Activated T-cell treated with anti-CD3 and anti-CD28 coated beads for 1 hour (primary cell): ENCODE measurements at regions not wholly inside any gene's neighbourhood (a gene's known extent, or its start where the extent isn't known, plus 50 kb on each side); places are given as distances from the start of the nearest gene placed in this dataset.
"Not testable (repeated sequence)": the region's sequence is repeated elsewhere in the genome, so short reads cannot be mapped to it uniquely, and the experiment has no call there.

Experiments used
- DNase-seq: peaks from one replicate; pipeline ENCODE4 v3.0.0-alpha.2; 2020; ENCODE audit warnings: low read depth

DNA sequence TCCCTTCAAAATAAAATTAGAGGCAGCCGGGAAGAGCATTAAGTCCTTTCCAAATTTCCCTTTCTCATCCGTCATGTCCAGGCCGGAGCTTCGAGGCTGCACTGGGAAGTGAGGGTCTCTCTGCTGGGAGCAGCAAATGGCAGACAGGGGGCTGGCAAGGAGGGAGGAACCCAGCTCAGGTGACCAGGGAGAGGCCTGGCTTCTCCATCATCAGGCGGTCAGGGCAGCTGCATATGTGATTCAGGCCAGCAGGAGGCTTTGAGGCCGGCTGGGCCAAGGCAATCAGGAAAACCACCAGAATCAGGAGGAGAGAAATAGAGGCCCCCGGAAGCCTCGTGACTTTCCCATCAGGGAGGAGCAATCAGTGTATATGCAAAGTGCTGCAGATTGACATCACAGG lies 85.0 kb upstream of the RPL38 start:
- DNase-seq: no peak

DNA sequence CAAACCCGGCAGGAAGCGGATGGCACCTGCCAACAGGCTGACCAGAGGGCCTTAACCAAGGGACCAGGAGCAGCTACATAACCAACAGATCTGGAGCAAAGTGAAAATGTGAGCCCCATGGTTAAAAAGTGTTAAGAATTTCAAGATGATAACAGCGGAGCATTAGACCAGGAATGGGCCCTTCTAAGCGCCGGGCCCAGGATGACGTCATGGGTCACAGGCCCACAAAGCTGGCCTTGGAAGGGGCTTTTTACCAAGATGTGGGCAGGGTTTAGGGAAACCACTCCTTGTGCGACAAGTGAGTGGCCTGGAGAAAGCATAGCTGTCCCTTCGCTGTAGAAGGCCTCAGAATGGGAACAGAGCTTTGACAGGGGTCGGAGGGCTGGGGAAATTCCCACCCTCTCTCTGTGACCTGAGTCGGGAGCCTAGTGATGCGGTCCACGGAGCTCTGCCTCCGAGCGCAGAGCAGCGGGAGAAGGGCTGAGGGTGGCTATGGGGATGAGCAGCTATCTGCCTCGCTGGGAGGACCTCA lies 84.4 kb upstream of the RPL38 start:
- DNase-seq: no peak

DNA sequence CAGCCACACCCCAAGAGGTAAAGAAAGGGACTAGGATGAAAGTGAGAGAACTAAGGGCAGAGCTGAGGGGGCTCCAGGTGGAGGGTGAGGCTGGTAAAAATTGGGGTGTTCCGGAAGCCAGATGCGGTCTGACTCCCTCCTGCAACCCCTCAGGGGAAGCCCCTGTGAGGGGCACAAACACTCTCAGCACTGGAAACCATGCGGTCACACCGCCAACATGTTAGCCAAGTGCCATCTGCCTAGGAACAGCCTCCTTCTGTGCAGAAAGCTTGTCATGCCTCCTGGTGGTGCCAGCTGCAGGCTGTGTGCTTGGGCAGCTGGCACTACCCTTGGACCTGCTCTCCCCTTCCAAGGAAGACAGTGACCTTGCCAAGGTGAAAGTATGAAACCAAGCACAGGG lies 83.5 kb upstream of the RPL38 start:
- DNase-seq: no peak

DNA sequence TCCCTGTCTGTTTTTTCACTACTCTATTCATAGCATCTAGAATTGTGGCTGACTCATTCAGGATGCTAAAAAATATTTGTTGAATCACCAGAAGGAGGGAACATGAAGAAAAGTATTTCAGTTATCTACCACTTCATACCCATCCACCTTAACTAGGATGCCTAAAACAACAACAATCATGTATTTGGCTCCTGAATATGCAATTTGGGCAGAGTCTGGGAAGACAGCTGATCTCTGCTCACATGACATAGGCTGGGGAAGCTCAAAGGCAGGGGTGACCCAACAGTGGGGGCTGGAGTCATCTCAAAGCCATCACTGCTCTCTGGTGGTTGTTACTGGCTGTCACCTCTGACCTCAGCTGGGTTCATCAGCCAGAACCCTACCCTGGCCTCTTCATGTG lies 80.1 kb upstream of the RPL38 start:
- no peak for DNase-seq

DNA sequence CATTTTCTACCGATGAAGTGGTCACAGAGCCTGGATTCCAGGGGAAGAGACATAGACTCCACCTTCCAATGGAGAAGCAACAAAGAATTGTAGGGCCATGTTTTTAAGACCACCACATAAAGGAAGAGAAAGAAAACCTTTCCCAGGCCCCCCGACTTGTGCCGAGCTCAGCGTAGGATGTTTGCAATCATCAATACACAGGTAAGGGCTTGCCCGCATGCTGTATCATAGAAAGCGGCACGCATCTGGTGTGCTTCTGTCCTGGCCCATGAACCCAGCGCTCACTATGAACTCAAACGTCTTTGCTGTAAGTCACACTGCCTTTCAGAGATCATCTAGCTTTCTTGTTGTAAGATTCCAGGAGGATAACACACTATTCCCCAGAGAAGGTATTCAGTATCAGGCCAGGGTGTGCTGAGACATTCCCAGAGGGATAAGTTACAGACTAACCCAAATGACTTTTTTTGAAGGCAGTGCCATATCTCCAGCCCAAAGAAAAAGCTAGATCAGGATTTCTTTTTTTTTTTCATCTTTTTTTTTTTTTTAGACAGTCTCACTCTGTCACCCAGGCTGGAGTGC lies 79.5 kb upstream of the RPL38 start:
- DNase-seq: no peak

DNA sequence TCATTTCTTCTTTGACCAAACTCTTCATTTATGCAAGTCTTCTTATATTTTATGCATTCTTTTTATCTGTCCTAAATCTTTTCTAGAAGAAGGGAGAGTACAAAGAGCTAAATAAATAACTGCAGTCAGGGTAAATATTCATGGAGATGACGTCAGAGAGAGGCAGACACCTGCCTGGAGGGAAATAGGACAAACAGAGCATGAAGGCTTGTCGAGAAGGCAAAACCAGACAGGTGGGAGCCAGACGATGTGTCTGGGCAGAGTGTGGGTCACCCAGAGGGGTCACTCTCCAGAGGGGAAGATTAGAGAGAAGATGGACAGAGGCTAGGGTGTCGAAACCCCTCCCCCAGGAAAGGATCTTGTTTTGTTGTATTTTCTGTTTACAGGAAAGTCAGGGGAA lies 78.3 kb upstream of the RPL38 start:
- DNase-seq: no peak

DNA sequence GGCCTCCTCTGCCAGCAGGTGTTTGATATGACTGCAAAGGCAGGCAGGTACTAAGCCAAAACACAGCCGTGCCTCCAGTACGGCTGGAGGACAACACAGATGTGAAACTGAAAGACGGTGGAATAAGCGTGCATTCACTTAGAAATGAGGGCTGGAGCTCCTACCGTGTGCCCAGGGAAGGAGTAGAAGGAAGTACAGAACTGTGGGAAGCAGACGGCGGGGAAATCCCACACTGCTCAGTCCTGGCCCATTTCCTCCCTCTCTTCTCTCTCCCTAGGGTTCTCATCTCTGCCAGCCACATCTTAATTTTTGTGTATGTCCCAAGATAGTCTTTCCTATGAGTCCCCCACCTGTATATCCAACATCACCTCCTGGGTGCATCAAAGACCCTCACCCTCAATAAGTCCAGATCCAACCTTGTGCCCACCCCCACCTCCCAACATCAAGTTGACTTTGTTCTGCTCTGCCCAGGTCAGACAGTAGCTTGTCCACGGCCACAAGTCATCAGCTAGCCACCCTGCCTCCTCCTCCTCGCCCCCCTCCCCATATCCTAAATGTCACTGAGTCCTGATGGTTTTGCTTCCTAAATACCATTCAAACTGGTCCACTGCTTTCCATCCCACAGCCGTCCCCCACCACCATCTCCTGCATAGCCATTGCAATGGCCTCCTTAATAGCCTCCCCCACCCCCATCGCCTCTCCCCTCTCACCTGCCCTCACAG lies 77.1 kb upstream of the RPL38 start:
- no peak for DNase-seq

DNA sequence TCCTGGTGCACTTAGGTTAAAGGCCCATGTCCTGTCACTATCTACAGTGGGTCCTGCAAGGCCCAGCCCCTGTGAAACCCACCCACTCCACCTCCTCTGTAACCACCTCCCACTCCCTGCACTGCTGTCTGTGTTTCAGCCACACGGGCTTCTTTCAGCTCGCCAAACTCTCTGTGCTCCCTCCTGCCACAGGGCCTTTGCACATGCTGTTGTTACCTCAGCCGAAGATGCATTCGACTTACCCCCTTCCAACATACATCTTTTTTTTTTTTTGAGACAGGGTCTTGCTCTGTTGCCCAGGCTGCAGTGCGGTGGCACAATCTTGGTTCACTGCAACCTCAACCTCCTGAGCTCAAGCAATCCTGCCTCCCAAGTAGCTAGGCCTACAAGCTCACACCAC lies 76.5 kb upstream of the RPL38 start:
- DNase-seq: no peak

DNA sequence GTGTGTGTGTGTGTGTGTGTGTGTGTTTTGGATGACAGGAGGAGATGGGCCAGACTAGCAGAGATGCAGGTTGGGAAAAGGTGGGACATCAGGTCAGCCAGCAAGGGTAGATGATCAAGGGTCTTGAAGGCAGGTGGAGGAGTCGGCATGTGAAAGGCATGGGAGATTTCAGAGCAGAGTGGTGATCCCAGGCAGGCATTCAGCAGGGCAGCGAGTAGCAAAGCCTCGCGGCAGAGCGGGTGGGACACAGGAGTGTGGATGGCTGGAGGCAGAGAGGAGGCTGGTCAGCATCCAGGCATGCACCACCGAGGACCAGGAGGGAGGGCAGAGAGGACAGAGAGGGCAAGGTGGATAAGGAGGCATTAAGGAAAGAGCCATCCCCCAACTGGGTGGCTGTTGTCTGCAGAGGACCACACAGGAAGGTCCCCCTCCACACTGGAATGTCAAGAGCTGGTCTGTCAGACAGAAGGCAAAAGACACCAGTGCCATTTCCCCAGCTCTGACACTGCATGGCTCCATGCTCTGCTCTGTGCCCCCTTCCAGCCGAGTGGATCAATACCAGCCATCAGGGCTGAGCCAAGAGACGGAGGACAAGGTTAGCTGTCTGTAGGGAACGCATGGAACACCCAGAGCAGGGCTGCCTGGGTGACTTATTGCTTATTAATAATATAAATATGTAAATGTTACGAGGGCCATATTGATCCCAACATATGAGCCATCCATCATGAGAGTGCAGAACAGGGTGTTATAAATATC lies 74.8 kb upstream of the RPL38 start:
- DNase-seq: no peak

DNA sequence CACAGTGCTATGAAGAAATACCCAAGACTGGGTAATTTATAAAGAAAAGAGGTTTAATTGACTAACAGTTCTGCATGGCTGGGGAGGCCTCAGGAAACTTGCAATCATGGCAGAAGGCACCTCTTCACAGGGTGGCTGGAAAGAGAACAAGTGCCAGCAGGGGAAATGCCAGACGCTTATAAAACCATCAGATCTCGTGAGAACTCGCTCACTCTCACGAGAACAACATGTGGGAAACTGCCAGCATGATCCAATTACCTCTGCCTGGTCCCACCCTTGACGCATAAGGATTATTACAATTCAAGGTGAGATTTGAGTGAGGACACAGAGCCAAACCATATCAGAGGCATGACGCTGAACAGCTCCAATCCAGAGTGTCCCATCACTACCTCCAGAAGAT lies 73.7 kb upstream of the RPL38 start:
- DNase-seq: not testable (repeated sequence)

DNA sequence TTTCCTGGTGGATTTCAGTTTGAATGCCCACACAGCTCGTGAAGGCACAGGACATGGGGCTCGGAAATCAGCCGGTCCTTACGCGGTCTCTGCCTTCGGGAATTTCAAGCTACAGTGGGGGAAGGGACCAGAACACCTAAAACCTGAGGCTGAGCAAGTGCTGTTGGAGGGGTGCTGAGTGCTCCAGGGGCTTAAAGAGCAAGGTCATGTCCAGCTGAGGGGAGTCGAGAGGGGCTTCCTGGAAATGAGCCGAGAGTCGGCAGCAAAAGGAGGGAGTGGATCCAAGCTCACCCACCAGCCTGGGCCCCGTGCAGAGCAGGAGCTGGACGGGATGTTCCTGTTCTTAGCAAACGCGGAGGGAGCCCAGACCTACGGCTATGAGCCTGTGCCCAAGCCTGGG lies 73.2 kb upstream of the RPL38 start:
- DNase-seq: no peak

DNA sequence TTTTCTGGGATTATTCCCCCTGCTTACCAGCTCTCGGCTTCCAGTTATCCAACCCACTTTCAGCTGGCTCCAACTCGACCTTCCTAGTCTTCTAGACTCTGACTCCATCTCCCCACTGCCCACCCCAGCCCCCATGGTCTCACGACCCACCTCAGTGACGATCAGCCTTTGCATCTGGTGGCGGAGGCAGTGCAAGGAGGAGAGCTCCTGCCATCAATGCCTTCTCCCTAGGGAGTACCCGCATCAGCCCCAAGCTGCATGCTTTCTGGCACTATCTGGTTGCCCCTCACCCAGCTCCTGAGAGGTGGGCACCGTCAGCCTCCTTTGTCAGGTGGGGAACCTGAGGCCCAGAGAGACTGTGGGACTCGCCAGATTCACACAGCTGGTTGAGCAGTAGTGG lies 72.6 kb upstream of the RPL38 start:
- DNase-seq: no peak

DNA sequence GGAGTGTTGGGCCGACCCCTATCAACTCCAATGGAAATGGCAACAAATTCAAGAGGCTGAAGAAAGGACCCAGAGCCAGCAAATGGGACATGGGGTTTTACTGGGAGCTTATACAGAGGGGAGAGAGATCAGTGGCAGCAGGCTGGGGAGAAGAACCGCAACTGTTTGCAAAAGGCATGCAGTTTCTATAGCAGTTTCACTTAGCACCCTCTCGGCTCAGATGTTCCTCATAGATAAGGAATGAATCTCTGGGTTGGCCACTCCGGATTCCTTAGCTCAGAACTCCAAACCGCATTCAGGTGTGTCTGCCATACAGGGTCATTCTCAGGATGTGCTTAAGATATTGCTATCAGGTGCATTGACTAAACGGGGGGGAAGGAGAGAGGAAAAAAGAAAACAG lies 71.1 kb upstream of the RPL38 start:
- no peak for DNase-seq

DNA sequence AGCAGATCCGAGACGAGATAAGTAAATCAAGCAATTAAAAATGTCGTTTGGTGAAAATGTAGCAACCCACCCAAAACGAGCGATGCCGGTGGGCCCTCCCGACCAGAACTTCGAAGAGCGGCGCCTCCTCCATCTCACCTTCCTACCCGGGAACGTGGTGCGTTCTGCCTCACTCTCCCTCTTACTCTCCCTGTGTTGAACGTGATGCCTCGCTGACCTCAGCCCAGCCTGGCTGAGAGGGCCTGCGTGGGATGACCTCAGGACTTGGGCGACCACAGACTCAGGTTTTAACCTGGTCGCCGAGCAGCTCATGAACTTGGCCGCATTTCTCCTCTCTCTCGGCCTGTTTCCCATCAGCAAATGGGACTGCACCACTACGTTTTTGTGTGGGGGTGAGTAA lies 69.7 kb upstream of the RPL38 start:
- no peak for DNase-seq

DNA sequence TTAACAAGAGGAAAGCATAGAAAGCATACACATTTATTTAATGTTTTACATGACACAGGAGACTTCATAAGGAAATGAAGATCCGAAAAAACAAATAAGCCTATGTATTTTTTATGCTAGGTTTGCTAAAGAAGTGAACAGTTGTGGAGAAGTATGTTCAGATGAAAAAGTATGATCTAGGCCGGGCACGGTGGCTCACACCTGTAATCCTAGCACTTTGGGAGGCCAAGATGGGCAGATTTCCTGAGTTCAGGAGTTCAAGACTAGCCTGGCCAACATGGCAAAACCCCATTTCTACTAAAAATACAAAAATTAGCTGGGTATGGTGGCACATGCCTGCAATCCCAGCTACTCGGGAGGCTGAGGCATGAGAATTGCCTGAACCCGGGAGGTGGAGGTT lies 69.2 kb upstream of the RPL38 start:
- not testable (repeated sequence) for DNase-seq

DNA sequence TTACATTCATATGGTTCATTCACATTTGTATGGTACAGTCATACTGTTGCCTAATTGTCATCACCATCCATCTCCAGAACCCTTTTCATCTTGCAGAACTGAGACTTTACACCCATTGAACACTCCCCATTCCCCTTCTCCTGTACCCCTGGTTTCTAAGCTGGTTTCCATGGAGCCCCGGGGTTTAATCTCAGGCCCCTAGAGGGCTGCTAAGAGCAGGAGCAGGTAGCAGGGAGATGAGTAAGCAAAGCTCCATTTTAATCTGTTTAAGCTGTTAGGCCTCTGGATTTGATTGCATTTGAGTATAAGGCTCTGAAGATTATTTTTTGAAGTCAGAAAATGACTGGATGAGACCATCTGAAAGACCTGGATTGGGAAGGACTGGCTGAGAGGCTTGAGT lies 68.5 kb upstream of the RPL38 start:
- no peak for DNase-seq

DNA sequence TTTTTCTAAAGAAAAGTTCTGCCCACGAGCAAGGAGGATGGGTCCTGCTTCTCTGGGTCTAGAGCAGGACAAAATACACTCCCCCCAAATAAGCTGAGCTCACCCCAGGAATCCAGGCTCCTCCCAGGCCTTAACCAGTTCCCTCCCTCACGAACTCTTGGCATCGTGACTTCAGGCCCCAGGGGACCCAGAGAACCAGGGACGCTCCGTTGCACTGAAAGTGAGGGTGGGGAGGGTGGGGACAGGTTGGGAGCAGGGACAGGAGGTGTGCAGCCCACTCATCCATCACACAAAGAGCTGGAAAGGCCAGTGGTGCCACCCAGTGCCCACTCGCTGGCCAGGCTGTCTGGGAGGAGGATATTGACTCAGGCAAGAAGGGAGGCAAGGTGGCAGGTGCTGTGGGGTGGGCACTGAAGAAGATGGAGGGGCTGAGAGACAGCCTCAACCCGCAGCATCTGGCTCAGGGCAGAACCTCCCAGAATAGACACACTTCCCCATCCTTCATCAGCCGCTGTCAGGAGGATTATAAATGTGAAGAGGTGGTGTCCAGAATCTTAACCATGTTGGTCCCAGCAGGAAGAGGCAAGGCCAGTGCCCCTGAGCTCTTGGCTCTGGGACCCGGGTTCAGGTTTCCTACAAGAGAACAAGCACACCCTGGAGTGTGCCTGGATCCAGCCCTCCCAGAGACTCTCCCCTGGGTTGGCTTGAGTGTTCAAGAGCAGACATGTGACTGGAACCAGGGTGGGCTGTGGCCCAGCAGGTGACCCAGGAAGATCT lies 67.9 kb upstream of the RPL38 start:
- DNase-seq: no peak

DNA sequence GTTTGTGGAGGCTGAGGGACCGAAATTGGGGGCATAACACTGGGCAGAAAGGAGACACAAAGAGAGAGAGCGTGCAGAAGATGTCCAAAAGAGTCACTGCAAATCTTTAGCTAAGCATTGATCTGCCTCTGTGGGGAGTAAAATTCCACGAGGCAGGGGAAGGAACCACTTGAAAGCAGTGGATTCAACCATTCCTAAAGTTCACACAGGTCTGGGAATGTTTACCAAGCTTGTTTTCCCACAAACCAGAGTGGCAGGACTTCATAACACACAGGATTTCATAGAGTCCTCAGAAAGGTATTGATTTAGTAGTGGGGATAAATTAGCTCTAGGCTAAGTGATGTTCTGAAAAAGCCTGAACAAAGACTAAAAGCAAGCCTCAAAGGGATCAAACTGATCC lies 66.1 kb upstream of the RPL38 start:
- no peak for DNase-seq

DNA sequence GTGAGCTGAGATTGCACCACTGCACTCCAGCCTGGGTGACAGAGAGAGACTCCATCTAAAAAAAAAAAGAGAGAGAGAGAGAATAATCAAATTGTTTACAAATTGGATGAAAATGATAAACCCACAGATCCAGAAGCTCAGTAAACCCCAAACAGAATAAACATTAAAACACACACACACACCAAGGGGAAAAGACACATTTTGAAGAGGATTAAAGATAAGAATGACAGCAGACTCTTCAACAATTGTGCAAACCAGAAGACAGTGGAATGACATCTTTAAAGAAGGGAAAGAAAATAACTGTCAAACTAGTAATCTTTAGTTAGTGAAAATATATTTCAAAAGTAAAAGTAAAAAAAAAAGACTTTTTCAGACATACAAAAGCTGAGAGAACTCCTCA lies 64.4 kb upstream of the RPL38 start:
- no peak for DNase-seq

DNA sequence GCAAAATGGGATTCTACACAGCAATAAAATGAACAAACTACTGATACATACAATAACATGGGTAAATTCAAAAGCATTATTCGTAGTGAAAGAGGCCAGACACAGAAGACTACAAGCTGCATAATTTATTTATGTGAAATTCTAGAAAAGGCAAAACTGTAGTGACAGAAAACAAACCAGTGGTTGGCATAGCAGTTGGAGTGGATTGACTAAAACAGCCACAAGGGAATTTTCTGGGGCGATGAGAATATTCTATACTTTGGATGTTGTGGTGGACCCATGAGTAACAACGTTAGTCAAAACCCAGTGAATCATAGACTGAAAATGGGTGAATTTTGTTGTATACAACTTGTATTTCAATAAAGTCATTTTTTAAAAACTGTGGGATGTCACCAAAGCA lies 63.2 kb upstream of the RPL38 start:
- no peak for DNase-seq

DNA sequence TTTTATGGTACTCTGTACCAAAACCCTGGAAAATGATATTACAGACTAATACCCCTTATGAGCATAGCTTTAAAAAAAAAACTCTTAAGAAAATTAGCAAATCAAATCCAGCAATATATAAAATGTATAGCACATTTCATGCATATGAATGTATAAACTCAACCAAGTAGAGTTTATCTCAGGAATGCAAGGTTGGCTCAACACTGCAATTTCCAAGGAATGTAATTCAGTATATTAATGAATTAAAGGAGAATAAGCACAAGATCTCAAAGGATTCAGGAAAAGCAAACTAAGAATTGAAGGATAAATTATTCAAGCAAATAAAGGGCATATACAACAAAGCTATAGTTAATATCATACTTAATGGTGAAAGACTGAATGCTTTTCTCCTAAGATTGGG lies 61.9 kb upstream of the RPL38 start:
- DNase-seq: no peak

DNA sequence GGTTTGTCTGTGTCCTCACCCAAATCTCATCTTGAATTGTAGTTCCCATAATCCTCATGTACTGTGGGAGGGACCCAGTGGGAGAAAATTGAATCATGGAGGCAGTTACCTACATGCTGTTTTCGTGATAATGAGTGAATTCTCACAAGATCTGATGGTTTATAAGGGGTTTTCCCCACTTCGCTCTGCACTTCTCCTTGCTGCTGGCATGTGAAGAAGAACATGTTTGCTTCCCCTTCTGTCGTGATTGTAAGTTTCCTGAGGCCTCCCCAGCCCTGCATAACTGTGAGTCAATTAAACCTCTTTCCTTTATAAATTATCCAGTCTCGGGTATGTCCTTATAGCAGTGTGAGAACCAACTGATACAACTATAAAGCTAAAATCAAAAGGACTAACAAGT lies 60.2 kb upstream of the RPL38 start:
- DNase-seq: not testable (repeated sequence)

DNA sequence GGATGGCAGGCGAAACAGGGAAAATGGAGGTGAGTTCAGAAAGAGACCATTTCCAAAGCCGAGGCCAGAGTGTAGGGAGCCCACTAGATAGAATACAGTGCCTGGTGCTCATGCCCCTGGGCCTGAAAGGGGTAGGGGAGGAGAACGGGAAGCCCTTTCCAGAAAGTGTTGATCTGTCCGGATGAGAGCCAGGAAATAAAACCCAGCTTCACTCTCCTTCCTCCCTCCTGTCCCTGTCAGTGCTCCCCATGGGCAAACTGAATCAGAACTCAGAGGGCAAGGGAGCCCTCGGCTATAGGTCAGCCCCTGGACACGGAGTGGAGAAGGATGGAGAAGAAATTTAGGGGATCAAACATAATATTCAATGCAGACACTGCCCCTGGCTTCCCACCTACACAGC lies 57.7 kb upstream of the RPL38 start:
- DNase-seq: no peak
